WI38 (cell line): ENCODE measurements at regions not wholly inside any gene's neighbourhood (a gene's known extent, or its start where the extent isn't known, plus 50 kb on each side); places are given as distances from the start of the nearest gene placed in this dataset.

Experiments
- H3K4me3 ChIP-seq: 2 replicates; pipeline ENCODE4 v1.5.1; 2011; ENCODE audit warnings: low read depth, mild to moderate bottlenecking, control low read depth, low read length
- TF ChIP-seq, protein P1 (sequence below): IDR thresholded peaks from 2 replicates; pipeline ENCODE4 v1.5.1; 2012; ENCODE audit warnings: low read depth, mild to moderate bottlenecking, control low read depth, low read length

DNA sequence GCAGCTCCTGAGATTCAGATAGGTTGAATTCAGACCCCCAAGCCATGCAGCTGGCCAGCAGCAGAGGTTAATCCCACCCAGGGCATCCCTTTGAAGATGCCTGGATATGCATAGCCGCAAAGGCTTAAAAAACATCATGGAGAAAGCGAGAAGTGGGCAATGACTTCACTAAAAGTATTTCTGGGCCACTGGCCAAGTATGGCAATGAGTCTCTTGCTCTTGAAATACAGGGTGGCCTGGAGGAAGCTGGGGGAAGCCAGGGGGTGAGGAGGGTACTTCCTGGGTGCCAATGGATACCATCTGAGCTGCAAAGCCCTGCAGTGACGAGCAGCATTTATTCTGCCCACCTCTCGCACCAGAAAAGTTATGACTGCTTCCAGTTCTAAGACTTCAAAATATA lies 539.3 kb upstream of the TBX3 start:
- TF ChIP-seq, protein P1, sequence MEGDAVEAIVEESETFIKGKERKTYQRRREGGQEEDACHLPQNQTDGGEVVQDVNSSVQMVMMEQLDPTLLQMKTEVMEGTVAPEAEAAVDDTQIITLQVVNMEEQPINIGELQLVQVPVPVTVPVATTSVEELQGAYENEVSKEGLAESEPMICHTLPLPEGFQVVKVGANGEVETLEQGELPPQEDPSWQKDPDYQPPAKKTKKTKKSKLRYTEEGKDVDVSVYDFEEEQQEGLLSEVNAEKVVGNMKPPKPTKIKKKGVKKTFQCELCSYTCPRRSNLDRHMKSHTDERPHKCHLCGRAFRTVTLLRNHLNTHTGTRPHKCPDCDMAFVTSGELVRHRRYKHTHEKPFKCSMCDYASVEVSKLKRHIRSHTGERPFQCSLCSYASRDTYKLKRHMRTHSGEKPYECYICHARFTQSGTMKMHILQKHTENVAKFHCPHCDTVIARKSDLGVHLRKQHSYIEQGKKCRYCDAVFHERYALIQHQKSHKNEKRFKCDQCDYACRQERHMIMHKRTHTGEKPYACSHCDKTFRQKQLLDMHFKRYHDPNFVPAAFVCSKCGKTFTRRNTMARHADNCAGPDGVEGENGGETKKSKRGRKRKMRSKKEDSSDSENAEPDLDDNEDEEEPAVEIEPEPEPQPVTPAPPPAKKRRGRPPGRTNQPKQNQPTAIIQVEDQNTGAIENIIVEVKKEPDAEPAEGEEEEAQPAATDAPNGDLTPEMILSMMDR = no peak
- H3K4me3 ChIP-seq = no peak overlapping the region

DNA sequence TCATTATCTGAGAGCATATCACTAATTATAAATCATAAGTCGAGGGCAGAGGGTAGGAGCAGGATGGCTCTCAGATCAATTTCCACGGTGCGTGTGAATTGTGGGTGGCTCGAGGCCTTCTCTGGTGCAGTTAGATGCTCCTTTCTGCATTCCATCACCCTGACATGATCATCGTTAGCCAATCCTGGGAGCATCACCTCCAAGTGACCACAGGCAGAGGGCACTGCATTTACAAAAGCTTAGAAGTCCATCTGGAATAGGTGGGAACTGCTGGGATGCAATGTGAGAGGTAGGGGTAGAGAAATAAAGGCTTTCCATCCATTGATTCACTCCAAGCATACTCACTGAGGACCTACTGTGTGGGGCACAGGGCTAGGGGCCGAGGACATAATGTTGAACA lies 538.2 kb upstream of the TBX3 start:
- TF ChIP-seq, protein P1 = no peak
- H3K4me3 ChIP-seq = no peak overlapping the region

DNA sequence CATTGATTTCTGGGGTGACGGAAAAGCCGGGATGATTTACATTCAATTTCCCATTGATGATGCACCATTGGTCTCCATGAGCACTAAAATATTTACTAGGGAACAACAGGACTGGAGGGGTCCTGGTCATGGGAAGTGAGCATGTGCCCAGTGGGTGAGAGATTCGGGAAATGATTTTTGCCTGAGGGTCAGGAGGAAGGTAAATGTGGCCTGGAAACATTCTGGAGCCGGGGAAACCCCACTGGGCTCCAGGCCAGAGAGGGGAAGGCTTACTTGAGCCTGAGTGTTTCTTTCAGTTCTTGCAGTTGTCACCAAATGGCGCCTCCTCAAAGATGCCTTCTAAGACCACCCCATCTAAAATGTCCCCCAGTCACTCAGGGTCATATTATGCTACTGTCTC lies 532.3 kb upstream of the TBX3 start:
- no peak overlapping the region for H3K4me3 ChIP-seq
- TF ChIP-seq, protein P1 = no peak

DNA sequence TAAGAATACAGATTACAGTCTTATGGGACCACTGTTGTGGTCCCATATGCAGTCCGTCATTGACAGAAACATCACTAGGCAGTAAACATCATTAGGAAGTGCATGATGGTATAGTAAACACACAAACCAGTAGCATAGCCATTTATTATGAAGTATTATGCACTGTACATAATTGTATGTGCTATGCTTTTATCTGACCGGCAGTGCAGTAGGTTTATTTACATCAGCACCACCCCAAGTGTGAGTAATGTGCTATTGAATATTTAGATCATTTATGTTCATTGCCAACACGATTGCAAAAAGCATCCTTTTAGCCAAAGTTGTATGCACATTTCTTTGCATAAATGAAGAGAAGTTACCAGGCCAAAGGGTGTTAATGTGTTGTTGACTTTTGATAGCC lies 531.6 kb upstream of the TBX3 start:
- no peak overlapping the region for H3K4me3 ChIP-seq
- TF ChIP-seq, protein P1 = no peak

DNA sequence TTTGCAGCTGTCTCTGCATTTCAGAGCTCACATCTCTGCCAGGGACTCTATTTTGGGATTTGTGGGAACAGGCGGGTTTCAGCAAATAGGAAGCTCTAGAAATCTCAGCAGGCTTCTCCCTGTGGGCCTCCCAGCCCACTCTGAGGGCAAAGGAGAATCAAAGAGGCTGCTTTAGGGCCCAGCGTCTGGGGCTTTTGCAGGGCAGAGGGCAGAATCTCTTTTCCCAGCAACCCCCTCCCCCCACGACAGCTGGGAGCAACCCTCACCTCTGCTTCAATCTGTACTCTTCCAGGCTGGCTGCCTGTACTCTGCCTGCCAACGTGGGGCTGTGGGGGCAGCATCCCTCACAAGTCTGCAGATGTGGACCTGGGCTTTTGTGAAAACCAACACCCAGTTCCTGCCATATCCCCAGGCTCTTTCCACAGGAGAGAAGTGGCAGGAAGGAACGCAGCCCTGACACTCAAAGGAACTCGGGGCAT lies 529.6 kb upstream of the TBX3 start:
- TF ChIP-seq, protein P1 = no peak
- no peak overlapping the region for H3K4me3 ChIP-seq

DNA sequence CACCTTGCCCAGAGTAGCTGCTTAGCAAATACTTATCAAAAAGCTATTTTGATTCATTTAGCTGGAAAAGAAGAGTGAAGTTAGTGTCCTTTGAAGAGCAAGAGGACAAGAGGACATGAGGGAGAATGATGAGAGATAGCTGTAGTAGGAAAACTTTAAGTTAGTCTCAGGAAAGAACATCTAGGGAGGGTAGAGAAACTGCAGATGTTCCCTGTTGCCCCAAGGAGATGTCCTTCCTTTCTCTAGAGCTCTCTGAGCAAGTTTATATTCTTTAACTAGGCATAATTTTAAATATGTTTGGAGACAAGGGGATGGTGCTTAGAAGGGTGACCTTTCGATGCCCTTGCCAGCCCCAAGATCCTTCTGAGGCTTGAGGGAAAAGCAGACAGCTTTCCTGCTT lies 529.1 kb upstream of the TBX3 start:
- no peak overlapping the region for H3K4me3 ChIP-seq
- TF ChIP-seq, protein P1 = no peak

DNA sequence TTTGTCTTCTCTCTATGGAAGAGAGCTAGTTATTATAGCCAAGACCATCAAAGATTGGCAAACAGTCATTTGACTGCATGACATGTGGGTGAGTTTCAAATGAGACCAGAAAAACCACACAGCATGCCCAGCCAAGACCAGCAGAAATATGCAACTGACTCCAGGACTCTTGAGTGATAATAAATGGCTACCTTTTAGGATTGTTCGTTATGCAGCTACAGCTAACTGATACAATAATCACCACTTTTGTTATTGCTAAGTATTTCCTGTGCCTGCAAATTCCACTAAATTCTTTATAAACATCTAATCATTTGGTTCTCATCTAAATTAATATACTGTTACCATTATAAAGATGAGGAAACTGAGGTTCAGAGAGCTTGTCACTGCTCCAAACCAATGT lies 528.4 kb upstream of the TBX3 start:
- TF ChIP-seq, protein P1 = no peak

More for the DNA sequence above, 528.4 kb upstream of the TBX3 start:
- no peak overlapping the region for H3K4me3 ChIP-seq
